Mucosa of descending colon (tissue), 3 donors: ENCODE measurements at regions not wholly inside any gene's neighbourhood (a gene's known extent, or its start where the extent isn't known, plus 50 kb on each side); places are given as distances from the start of the nearest gene placed in this dataset.
"Not testable (repeated sequence)": the region's sequence is repeated elsewhere in the genome, so short reads cannot be mapped to it uniquely, and the experiment has no call there.

ENCODE experiments used
- ATAC-seq: fragments of 200-7000 bp; cut with Tn5 transposase; one replicate; pipeline ENCODE4 v1.9.1; 2020; ENCODE audit warnings: mild to moderate bottlenecking, moderate library complexity
- DNase-seq, 3 donors: peaks; one replicate each; pipeline ENCODE4 v3.0.0-alpha.2; 2020
- H3K36me3 ChIP-seq: fragments of 200-600 bp; one replicate; pipeline ENCODE4 v1.8.0; 2021; ENCODE audit warnings: low read depth, mild to moderate bottlenecking
- H3K4me1 ChIP-seq: fragments of 200-600 bp; one replicate; pipeline ENCODE4 v1.8.0; 2021; ENCODE audit warnings: low read depth, mild to moderate bottlenecking
- H3K4me3 ChIP-seq: fragments of 200-600 bp; one replicate; pipeline ENCODE4 v1.8.0; 2021; ENCODE audit warnings: mild to moderate bottlenecking
- H3K9me3 ChIP-seq: fragments of 200-600 bp; one replicate; pipeline ENCODE4 v1.8.0; 2021; ENCODE audit warnings: mild to moderate bottlenecking
- intact Hi-C, 2 donors: fragments of 100-400 bp; cut with DNase I in 1 of 2; cut with micrococcal nuclease in 1 of 2; formaldehyde crosslinking; loops; one replicate each; pipeline versions ENCODE4 v1.11.0 to v1.11.1; 2022; cut with DNase I, micrococcal nuclease
- TF ChIP-seq, protein P1 (sequence below): fragments of 200-600 bp; IDR thresholded peaks from one replicate; pipeline ENCODE4 v1.8.0; 2022; ENCODE audit warnings: antibody characterized with exemption, mild to moderate bottlenecking
- donor health status: DM: no; HTN: no; CAD: no; lungs with moderate emphysema.
- donor health status: DM: no; HTN: no; CAD: no.
- donor health status: DM: no; HTN: yes; CAD: no.

DNA sequence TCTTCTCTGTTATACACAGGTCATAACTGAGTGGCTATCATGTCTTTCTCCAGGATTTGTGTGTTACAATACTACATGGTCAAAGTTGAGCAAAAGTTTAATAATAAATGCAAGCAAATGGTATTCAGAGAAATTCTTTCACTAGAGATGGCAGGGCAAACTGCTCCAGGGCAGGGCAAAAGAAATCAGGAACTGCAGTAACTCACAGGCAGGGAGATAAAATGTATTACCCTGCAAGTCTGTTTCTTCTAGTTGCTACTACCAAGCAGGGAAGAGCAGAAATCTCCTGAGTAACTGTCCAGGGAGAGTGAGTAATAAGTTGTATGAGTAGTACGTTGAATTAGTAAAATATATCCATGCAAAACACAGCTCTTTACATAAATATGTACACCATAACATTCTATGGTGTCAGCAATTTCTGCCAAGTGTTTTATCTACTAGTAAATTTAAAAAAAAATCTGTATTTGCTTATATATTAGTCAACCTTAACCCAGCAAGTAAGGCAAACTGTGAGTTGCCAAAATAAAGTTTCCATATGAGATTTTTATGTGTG, 404.1 kb downstream of the ZEB2 start:
- ATAC-seq = no peak
- Histone ChIP-seq H3K4me1 (no peaks in the 10 kb centered on the region), H3K4me3 (no peak overlapping the region), H3K9me3 (no peaks in the 10 kb centered on the region), H3K36me3 (no peaks in the 10 kb centered on the region)
- TF ChIP-seq, protein P1, sequence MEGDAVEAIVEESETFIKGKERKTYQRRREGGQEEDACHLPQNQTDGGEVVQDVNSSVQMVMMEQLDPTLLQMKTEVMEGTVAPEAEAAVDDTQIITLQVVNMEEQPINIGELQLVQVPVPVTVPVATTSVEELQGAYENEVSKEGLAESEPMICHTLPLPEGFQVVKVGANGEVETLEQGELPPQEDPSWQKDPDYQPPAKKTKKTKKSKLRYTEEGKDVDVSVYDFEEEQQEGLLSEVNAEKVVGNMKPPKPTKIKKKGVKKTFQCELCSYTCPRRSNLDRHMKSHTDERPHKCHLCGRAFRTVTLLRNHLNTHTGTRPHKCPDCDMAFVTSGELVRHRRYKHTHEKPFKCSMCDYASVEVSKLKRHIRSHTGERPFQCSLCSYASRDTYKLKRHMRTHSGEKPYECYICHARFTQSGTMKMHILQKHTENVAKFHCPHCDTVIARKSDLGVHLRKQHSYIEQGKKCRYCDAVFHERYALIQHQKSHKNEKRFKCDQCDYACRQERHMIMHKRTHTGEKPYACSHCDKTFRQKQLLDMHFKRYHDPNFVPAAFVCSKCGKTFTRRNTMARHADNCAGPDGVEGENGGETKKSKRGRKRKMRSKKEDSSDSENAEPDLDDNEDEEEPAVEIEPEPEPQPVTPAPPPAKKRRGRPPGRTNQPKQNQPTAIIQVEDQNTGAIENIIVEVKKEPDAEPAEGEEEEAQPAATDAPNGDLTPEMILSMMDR = no peak
- intact Hi-C loops = no loop called here
- no peak for DNase-seq

DNA sequence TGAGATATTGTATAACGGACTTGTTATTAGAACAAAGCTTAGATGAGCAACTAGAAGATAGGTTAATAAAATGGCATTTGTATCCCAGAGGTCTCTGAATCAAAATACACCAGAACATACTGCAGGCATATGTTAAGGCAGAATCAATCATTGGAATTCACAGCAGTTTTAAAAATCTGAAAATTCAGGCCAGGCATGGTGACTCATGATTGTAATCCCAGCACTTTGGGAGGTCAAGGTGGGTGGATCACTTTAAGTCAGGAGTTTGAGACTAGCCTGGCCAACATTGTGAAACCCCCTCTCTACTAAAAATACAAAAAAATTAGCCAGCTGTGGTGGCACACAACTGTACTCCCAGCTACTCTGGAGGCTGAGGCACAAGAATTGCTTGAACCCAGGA, 405.2 kb downstream of the ZEB2 start:
- no peak overlapping the region for H3K4me3 ChIP-seq
- TF ChIP-seq, protein P1 = no peak
- DNase-seq (no peak), ATAC-seq (no peak)
- H3K36me3 ChIP-seq = no peaks in the 10 kb centered on the region
- intact Hi-C loops = no loop called here
- H3K9me3 ChIP-seq = no peaks in the 10 kb centered on the region
- no peaks in the 10 kb centered on the region for H3K4me1 ChIP-seq

DNA sequence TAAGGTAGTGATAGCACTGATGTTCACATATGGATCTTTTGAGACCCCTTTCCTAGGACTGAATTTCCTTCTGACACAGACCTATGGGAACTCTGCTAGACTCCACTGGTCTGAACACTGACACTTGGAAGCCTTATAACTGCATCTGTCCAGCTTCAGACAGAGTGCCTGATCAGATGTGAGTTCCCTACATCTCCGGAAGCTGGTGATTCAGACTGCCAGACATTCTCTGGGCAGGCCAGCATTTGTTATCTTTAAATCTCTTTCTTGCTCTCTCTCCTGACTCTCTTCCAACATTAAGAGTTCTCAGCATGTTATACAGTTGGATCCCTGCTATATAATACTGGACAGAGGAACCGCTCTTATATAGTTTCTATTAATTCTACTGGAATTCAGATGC, 408.5 kb downstream of the ZEB2 start:
- TF ChIP-seq, protein P1 = no peak
- Histone ChIP-seq H3K4me3 (no peak overlapping the region), H3K4me1 (no peaks in the 10 kb centered on the region), H3K9me3 (no peaks in the 10 kb centered on the region), H3K36me3 (no peaks in the 10 kb centered on the region)
- no peak for DNase-seq
- intact Hi-C loops = no loop called here
- ATAC-seq = no peak

DNA sequence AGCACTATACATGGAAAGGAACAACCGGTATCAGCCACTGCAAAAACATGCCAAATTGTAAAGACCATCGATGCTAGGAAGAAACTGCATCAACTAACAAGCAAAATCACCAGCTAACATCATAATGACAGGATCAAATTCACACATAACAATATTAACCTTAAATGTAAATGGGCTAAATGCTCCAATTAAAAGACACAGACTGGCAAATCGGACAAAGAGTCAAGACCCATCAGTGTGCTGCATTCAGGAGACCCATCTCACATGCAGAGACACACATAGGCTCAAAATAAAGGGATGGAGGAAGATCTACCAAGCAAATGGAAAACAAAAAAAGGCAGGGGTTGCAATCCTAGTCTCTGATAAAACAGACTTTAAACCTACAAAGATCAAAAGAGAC, 413.8 kb downstream of the ZEB2 start:
- H3K36me3 ChIP-seq, DNase-seq, H3K9me3 ChIP-seq, intact Hi-C loops, ATAC-seq, H3K4me3 ChIP-seq, H3K4me1 ChIP-seq: not testable (repeated sequence)

DNA sequence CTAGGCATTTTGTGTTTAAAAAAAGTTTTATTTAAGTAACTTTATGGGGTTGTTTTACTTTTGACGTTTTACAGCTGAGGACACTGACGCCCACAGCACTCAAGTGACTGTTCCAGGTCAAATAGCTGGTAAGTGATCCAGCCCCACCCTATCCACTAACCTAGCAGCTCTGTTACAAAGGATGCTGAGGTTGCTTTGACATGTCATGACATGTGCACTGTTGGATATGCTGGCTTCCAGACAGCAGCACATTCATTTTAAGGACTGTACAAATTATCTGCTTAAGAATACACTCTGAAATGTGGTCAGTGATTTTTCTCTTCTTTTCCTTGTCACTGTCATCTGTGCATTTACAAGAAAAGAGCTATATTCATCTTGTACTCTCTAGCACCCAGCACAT, 417.5 kb downstream of the ZEB2 start:
- Histone ChIP-seq H3K9me3 (peaks cover 7% of the 10 kb centered on the region), H3K36me3 (no peaks in the 10 kb centered on the region), H3K4me1 (no peaks in the 10 kb centered on the region), H3K4me3 (no peak overlapping the region)
- no peak for DNase-seq
- intact Hi-C loops = no loop called here
- no peak for ATAC-seq
- TF ChIP-seq, protein P1 = no peak

DNA sequence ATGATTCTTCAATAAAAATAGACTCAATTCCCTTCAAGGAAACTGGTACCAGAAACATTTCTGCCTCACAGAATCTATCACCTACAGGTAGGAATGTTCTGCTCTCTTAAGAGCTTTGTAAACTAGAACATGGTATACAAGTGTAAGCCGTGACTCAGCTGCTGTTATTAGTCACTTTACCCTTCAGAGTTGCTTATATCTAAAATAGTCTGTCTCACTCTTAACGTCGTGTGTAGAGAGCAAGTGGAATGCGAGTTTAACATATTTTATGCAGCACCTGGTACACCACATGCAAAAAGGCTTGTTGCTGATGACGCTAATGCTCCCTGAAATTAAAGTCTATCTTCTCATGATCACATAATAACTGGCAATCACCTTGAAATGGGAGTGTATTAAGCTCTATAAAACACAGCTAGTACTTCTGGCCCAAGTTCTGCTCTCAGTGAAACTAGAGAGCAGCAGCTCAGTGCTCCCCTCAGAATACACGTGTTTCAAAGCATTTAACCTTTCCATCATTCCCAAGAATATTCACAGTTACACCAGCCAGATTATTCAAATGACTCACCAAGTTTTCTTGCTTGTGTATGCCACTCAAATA, 420.0 kb downstream of the ZEB2 start:
- ATAC-seq (no peak), DNase-seq (no peak)
- Histone ChIP-seq H3K36me3 (no peaks in the 10 kb centered on the region), H3K4me3 (no peak overlapping the region), H3K4me1 (no peaks in the 10 kb centered on the region), H3K9me3 (peaks cover 7% of the 10 kb centered on the region)
- TF ChIP-seq, protein P1 = no peak
- intact Hi-C loops = no loop called here
